ENCODE measurements at regions not wholly inside any gene's neighbourhood (a gene's known extent, or its start where the extent isn't known, plus 50 kb on each side); places are given as distances from the start of the nearest gene placed in this dataset.

DNA sequence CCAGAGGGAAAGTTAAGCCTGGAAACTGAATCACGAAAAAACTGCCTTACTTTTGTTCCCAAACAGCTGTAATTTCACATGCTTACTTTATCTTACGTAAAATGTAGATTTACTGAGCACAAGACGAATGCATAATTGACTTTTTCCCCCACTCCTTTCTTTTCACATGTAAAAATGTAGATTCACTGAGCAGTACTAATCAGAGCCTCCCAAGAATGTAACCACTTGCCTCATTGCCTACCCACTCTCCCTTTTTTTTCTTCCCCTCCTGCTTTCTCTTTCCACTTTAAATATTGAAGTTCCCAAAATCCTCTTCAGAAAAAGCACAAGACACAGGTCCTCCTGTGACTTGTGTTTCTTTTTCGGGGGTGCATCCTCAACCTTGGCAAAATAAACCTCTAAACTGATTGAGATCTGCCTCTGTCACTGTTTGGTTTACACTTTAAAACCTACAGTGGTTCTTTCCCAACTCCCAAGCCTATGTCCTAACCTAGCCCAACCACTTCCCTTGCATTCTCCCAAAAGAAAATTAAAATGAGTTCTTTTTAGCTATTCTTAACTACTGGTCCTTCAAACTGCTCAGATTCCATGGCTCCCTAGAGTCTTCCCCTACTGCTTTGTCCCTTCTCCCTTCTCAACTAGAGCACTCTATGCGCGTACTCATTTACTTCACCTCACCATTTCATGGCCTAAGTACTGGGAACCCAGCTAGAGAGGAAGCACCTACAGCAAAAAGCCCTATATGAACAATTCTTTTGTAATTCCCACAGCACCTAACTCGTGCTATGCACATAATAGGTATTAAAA, 236.6 kb upstream of the MKLN1 start:
- no peak for DNase-seq

DNA sequence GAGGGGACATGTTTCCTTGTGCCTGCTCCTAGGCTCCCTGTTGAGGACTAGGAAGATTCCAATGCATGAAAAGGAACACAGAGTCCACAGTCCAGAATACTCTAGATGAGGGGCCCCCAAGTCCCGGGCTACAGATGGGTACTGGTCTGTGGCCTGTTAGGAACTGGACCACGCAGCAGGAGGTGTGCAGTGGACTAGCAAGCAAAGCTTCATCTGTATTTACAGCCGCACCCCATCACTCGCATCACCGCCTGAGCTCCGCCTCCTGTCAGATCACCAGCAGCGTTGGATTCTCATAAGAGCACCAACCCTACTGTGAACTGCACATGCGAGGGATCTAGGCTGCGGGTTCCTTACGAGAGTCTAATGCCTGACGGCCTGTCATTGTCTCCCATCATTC, 233.0 kb upstream of the MKLN1 start:
- DNase-seq, result no peak

DNA sequence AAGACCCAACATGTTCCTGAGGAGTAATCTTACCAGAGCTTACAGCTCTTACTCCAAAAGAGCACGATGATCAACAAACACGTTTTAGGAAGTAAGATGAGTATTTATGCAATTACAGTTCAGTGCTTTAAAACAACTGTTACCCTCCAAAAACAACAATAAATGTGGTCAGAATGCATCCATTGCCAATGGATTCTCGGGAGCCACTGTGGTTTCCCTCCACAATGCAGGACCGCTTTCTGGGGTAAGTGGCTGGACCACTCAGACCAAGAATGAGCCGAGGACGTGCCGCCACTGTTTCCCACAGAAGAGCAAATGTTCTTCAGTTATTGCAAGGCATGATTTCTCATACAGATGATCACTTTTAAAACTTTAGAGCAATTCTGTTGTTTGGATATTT, 232.3 kb upstream of the MKLN1 start:
- no peak for DNase-seq

DNA sequence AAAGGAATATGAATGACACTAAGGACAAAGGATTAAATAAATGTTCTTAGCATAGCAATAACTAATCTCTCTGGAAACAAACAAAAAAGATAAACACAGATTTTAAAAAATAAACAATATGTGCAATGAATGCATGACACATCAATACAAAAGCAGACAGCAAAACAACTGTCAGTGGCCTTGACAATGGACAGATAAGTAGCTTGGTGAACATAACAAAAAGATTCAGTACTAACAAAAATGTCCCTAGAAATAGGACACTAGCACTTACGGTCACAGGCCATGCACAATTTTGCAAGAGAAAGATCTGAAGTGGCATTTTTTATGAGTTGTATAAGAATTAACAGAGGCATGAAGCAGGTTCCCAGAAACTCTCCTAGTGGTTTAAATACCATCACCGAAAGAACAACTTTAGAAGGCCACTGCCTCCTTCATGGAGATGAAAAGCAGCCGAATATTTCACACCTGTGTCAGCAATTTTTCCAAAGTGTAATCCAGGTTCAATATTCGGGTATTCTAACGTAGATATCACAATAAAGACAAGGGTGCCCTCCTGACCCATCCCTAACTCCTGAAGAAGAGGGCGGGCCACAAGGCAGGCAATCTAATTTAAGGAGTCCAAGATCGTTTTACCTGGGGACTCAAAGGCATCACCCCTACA, 231.3 kb upstream of the MKLN1 start:
- no peak for DNase-seq

DNA sequence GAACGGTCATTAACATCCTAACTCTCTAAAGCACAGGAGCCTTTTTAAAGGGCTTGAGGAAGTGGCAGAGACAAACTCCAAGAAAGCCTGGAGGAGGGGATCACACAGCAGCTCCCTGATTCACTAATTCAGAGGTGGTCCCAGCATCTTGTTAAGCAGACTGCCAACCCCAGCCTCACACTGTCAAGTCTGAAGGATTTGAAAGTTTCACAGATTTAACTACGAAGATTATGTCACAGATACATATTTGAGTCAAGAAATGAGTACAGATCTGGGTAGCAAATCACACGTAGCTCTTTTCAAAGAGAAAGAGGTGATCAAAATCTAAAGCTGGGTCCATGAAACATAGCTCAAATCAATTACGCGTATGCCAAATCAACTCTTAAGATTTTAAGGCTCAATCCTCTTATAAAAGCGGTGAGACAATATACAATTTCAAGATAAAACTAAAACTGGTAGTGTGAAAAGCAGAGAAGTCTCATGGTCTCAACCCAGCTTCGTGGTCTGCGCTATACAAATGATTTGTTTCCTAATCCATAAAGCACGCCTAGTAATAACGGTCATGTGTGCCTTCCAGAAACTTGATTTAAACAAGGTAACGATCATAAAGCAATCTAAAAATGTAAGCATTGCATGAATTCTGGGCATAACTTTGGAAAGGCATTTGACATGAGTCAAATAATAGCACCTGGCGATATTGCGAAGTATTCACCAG, 229.9 kb upstream of the MKLN1 start:
- DNase-seq, result no peak

DNA sequence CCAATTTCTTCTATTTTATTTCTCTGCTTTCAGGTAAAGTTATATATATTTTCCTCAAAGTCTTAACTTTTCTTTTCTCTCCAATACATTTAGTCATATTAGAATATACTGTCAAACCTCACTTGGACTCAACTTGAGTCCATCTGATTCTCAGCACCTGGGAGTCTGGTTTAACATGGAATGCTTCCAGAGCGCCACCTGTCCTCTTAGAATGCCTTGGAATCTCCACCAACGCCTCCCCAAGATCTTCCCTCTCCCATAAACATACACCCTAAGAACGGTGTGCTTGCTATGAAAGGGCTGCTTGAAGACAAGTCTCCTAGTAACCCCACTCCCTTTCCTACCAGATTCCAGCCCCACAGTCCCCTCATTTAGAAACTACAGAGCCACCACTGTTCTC, 229.1 kb upstream of the MKLN1 start:
- no peak for DNase-seq

DNA sequence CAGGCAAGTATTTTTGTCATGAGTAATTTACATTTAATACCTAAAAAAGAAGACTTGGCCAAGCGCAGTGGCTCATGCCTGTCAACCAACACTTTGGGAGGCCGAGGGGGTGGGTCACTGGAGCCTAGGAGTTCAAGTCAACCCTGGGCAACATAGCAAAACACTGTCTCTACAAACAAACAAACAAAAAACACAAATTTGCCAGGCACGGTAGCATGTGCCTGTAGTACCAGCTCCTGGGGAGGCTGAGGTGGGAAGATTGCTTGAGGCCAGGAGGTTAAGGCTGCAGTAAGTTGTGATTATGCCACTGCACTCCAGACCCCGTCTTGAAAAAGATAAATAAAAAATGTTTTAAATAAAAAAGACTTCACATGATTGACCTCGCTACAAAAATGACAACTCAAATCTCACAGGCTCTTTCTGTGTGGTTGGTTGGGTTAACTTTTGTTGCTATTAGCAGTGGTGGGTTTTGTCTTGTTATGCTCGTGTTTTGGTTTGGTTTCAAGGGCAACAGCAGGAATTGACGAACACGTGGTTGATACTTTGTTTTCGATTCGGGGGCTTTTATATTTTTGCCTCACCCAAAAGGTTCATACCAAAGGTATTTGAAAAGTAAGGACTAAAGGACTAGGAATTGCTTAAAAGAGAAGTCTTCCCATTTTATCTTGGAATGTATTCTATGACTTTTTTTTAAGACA, 227.2 kb upstream of the MKLN1 start:
- no peak for DNase-seq

DNA sequence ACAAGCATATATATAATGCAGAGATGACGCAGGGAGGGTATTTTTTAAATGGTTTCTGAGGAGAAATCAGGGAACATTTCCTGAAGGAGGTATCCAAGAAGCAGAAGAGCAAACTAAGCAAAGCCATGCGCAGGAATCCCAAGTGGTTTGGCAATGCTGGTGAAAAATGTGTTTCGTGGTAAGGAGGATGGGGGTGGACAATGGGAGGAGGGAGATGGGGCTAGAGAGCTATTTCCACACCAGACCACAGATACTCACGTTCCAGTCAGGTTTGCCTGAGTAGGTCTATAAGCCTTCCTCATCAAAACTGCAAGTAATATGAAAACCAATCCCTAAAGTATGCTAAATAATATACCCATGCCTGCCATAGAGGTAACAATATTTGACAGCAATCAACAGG, 223.7 kb upstream of the MKLN1 start:
- DNase-seq, result no peak

DNA sequence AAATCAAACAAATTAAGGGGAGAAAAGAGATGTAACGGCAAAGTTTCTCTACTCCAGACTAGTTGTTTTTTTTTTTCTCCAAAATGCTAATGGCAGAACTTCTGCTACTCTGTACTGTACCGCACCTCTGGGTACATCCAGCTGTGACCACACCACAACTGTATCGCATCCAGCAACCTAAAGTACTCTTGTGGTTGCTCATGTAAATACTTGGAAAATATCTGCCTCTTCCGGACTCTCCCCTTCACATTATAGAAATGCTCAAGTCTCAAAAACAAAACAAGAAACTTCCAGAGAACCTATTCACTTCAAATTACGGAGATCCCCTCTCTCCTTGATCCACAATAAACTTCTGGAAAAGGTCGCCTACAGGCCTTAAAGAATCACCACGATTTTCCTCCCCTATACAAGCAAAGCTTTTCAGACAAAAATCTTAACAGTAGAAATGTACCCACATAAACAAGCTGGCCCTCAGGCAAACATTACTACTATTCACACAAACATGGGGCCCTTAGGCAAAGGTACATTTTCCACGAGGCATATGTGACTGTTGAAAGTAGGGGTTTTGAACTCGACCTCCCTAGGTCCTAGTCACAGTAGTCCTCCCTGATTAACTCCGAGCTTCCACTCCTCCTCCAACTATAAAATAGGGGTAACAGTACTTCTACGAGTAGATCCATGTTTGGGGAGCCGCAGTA, 222.9 kb upstream of the MKLN1 start:
- no peak for DNase-seq

DNA sequence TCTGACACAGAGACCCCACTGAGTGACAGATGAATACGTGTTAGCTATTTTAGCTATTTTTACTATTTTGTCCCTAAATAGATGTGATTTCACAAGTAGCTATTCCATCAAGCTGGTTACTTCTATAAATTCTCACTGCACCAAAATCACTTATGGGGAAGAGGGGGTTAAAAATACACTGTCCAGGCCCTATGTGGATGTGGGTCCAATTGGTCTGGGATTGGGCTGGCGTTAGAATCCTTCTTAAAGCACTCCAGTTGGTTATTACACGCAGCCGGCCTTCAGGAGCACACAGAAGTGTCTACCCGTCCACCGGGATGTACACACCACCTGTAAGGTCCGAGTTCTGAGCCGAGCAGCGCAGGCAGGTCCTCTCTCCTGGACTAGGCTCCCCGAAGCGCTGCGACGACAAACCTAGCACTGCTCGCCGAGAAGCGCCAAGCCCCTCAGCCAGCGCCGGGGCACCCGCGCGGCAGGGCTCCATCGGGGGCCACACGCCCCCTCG, 222.3 kb upstream of the MKLN1 start:
- no peak for DNase-seq

DNA sequence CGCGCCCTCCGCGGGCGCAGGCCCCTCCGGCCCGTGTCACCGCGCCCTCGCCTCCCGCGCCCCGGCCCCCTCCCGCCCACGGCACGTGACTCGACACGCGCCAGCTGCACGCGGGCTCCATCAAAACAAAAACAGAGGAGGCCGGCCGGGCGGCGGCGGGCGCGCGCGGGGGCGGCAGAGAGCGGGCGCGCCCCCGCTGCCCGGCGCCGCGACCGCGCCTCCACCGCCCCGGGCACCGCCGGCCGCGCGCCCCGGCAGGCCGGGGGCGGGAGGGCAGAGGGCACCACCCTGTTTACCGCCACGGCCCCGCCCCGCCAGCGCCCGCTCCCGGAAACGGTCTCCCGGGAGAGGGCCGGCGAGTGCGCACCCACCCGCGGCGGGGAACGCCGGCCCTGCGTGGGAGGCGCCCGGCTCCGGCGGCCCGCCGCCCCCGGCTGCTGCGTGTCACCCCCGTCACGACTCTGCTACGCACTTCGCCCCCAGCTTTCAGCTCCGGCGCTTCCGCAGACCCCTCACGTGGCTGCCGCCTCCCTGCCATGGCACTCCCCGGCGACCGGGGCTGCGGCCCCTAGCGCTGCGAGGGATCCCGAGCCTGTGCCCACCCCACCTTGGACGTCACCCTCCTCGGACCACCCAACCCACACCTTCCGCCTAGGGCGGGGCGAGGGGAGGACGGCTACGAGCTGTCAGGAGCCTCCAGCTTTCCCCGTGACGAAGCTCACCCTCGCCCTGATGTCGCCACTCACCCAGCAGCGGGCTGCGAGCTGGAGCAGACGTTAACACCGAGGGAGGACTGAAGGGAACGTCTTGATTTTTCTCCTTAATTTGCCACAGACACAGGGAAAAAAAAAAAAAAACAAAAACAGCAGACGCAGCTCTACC, 221.6 kb upstream of the MKLN1 start:
- DNase-seq, result peak; percentile 76

DNA sequence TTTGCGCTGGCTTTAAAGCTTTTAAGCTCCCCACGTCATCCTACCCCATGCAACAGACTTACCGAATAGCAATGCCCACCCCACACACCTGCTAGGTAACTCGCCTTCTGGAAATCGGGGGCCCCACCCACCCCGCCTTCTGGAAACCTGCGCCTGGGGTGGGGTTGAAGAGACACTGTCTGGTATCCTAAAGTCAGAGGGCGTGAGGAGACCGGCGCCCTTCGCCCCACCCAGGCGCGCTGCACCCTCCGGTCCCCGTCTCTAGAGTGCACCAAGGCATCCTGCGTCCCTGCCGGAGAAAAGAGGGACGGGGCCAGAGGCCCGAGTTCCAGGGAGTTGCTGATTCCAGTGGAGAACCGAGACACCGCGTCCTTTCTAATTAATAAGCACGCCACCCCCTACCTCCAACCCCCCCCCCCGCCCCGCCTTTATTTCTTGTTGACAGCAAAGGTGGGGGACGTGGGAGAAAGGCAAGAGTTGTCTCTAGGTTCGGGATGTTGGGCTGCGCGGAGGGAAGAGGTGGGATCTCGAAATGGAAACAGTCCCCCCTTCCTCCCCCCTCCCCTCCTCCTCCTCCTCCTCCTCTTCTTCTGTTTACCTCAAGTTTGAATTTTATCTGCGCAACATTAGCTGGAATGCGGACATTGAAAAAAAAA, 220.9 kb upstream of the MKLN1 start:
- DNase-seq, result peak; percentile 52

DNA sequence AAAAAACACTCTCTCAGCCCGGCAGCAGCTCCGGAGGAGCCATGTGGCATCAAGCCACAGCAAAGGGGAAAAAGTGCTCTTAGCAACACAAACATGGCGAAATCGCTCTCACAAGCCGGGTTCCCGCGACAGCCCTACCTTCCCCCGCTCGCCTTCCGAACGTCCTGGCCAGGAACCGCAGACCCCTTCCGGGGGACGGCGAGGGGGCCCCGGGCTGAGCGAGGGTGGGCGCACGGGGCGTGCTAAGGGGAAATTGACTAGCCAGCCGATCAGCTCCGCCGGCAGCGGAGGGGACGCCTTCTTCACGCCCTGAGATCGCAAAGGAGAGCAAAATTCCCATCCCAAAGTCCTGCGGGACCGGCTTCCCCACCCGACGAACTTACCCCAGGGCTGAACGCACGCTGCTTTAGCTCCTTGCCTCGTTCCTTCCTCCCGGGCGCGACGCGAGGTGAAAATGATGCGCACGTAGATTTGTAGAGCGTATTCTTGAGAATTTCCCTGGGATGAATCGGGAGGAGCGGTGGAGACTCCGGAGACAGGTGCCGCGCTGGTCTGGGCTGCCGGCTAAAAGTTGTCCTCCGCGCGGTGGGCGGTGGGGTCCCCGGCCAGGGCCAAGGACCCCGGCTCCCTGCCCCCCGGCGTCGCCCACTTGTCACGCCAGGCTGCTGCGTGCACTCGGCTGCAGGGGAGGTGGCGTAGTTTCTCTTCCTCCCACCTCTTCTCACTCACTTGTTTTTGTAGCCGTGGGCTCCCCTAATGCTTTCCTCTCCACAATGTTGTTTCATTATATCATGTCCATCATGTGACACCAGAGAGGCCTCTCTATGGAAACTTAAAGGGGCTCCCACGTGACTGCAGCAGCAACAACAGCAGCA, 220.1 kb upstream of the MKLN1 start:
- DNase-seq, result peak; percentile 62

DNA sequence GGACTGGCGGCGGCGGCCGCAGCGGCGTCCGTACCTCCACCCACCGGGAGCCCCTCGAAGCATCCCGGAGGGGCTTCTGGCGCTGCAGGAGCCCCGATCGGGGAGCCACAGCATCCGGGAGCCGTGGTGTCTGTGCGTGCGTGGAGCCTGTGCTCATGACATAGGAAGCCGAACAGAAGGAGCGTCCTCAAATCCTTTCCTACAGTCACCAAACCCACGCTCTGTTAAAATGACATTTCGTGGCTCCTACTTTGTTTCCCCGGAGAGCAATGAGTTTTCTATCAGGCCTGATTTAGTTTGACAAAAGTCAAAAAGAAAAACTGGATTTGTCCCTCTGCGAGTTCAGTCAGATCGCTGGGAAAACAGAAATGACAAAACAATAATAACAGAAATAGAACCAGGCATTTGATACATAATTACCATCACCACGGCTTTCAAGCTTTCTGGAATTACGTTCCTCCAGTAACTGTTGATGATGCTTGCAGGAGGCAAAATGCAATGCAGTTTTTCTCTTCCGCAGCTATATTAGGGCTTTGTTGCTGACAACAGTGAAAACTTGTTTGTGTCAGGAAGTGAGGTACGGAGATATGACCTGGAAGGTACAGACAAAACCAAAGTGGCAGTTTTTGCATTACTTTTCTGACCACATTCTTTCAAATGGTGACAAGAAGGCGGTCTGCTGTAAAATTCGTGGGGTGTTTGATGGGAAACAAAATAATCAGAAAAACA, 219.3 kb upstream of the MKLN1 start:
- DNase-seq, result no peak

DNA sequence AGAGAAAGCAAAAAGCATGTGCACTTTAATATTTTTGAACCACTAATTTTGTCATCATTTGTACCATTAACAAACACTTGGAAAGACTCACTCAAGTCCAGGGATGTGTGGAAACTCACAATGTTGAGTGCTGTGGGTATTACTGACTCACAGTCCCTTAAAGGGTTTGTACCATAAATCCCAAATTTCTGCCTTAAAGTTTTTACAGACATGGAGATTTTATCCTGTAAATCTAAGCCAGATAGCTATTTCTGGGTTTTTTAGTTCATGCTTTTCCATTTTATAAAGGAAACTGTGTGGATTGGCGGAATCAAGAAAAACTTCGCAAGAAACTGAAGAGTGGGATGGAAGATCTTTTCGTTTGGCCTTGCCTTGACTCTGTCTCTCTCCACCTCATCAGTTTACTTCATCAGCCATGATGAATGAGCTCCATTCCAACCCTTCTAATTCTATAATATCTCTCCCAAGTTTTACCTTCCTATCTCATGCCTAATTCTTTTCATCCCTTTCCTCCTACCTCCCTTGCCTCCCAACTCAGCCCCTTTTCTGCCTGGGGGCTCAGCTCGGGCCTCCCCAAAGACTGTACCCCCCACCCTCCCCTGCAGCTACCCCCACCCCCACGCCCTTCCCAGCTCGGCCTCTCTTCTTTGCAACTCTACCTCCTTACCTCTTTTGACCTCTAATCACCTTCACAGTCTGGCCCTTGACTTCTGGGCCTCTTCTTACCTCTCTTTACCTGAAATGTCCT, 218.5 kb upstream of the MKLN1 start:
- DNase-seq, result no peak

DNA sequence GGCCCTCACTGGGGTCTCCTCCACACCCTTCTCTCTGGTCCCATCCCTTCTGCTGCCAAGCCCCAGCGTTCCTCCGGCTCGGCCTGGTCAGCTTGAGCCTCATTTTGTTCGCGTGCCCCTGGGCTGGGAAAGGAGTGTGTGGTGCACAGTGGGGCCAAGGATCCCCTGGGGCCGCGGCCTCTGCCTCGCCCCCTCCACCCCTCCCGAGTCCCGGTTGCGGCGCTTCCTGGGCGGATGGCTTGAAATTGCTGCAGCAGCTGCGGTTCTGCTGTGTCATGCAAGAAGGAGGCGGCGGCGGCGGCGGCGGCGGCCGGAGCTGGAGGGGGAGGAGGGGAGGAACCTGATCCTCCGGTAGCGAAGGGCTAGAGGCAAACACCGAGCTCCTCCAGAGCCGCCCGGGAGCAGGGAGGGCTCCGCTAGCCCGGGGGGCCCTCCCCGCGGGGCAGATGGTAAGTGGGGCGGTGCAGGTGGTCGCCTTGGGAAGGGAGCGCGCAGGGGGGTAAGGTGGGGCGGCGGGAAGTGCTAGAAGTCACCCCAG, 217.8 kb upstream of the MKLN1 start:
- DNase-seq, result peak; percentile 72

DNA sequence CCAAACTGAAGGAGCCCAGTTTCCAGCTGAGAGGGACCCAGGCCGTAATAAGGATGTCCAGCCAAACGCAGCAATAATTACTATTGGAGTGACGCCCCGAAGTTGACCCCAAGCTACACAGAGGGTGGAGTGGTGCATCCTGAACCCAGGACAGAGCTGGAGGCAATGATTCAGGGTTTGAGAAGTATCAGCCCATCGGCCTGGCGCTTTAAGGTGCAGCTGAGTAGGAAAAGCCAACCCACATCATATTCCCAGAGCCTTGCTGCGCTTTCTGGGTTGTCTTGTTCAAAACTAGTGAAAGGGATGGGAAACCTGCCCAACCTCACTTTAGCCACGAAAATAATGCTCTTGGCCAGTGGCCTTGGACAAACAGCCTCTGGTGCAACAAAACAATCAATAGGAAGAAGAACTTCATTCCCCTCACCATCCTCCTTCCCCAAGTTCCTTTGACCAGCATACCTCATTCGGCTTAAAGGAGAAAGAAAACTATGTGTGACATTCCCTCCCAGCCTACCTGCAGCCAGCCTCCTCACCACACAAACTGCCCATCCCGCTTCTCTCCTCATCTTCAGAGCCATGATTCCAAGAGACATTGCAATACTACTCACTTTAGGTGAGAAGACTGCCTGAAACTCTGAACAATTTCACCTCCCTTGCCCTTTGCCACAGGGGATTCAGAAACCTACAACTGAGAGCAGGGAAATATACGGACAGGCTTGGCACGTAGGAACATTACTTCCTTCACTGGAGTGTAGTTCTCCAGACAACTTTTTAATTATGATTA, 217.2 kb upstream of the MKLN1 start:
- DNase-seq, result no peak

Data from activated CD4-positive, alpha-beta T cell treated with anti-CD3 and anti-CD28 coated beads, Interleukin-2, amount 50 U/mL, for 1 hour (primary cell).